Keratinocyte (primary cell): ENCODE measurements at regions not wholly inside any gene's neighbourhood (a gene's known extent, or its start where the extent isn't known, plus 50 kb on each side); places are given as distances from the start of the nearest gene placed in this dataset.
A peak's percentile ranks its signal among the peaks of the same experiment; 100 is the strongest.

Experiments
- DNase-seq: peaks from one replicate; pipeline ENCODE4 v3.0.0-alpha.2; 2011; ENCODE audit warnings: low read depth, missing footprints, low spot score
- FAIRE-seq: peaks from 2 replicates; lab custom pipeline; 2011; peaks lifted over from hg19 to GRCh38; lab: Jason Lieb, UNC
- H2AFZ ChIP-seq: 2 replicates; pipeline ENCODE4 v1.6.0; 2012; ENCODE audit warnings: low read length, control low read depth, inconsistent platforms; ENCODE audit not compliant: control insufficient read depth
- H3K27ac ChIP-seq: 2 replicates; pipeline ENCODE4 v1.5.1; 2011; ENCODE audit warnings: low read length; ENCODE audit not compliant: control insufficient read depth, insufficient read depth
- H3K27me3 ChIP-seq: 3 replicates; pipeline ENCODE4 v1.6.0; 2011; ENCODE audit warnings: low read length; ENCODE audit not compliant: control insufficient read depth, insufficient read depth; ENCODE audit errors: extremely low read depth
- H3K36me3 ChIP-seq, 2 experiments: 2 replicates in 1 of 2; 3 replicates in 1 of 2; pipeline ENCODE4 v1.5.1; 2011; ENCODE audit warnings: low read length in 2 of 2, mild to moderate bottlenecking in 1 of 2; ENCODE audit not compliant: control insufficient read depth in 2 of 2, insufficient read depth in 2 of 2; ENCODE audit errors: extremely low read depth in 1 of 2
- H3K4me1 ChIP-seq: 3 replicates; pipeline ENCODE4 v1.5.1; 2011; ENCODE audit warnings: low read length; ENCODE audit not compliant: control insufficient read depth, insufficient read depth; ENCODE audit errors: extremely low read depth
- H3K4me2 ChIP-seq: 3 replicates; pipeline ENCODE4 v1.6.0; 2011; ENCODE audit warnings: low read depth, low read length; ENCODE audit not compliant: control insufficient read depth, insufficient read depth; ENCODE audit errors: extremely low read depth
- H3K4me3 ChIP-seq, 3 experiments: fragments of 200-600 bp in 1 of 3; sonication (generic) in 1 of 3; 2 replicates in 2 of 3; 3 replicates in 1 of 3; pipeline ENCODE4 v1.5.1; 2011 to 2016; ENCODE audit warnings: low read length in 3 of 3, mild to moderate bottlenecking in 3 of 3, control low read depth in 2 of 3, inconsistent platforms in 1 of 3, low read depth in 1 of 3, mixed read lengths in 1 of 3, mixed run types in 1 of 3, moderate library complexity in 1 of 3; ENCODE audit not compliant: control insufficient read depth in 2 of 3, insufficient read depth in 2 of 3; ENCODE audit errors: extremely low read depth in 1 of 3
- H3K79me2 ChIP-seq: 2 replicates; pipeline ENCODE4 v1.6.0; 2012; ENCODE audit warnings: low read length; ENCODE audit not compliant: control insufficient read depth, insufficient read depth
- H3K9ac ChIP-seq: 3 replicates; pipeline ENCODE4 v1.6.0; 2011; ENCODE audit warnings: low read length; ENCODE audit not compliant: control insufficient read depth, insufficient read depth; ENCODE audit errors: extremely low read depth
- H3K9me1 ChIP-seq: 3 replicates; pipeline ENCODE4 v1.6.0; 2011; ENCODE audit warnings: low read length; ENCODE audit not compliant: control insufficient read depth, insufficient read depth; ENCODE audit errors: extremely low read depth
- H3K9me3 ChIP-seq: 2 replicates; pipeline ENCODE4 v1.5.1; 2012; ENCODE audit warnings: low read depth, low read length; ENCODE audit not compliant: control insufficient read depth
- H4K20me1 ChIP-seq: 3 replicates; pipeline ENCODE4 v1.6.0; 2011; ENCODE audit warnings: low read length; ENCODE audit not compliant: control insufficient read depth, insufficient read depth; ENCODE audit errors: extremely low read depth
- EZH2 ChIP-seq: IDR thresholded peaks from one replicate; pipeline ENCODE4 v1.6.1; 2012; ENCODE audit warnings: inconsistent platforms, mild to moderate bottlenecking, low read length, moderate library complexity
- dilution Hi-C: fragments of 300-500 bp; cut with MboI; formaldehyde crosslinking; loops from one replicate; pipeline ENCODE4 v1.7.0; 2020; ENCODE audit warnings: low sequenced_read_pairs; ENCODE audit not compliant: extremely low pct_ligation_motif_present
- TF ChIP-seq, protein P1 (sequence below), 3 experiments: IDR thresholded peaks in 1 of 3; conservative IDR thresholded peaks in 1 of 3; optimal IDR thresholded peaks in 1 of 3; 2 replicates in 2 of 3; 3 replicates in 1 of 3; pipeline versions ENCODE3 to v1.5.1; 2011; ENCODE audit warnings: low read length in 3 of 3, mild to moderate bottlenecking in 3 of 3, moderate library complexity in 2 of 3, control low read depth in 1 of 3, inconsistent platforms in 1 of 3; ENCODE audit not compliant: insufficient read depth in 2 of 3; ENCODE audit errors: extremely low read depth in 1 of 3

DNA sequence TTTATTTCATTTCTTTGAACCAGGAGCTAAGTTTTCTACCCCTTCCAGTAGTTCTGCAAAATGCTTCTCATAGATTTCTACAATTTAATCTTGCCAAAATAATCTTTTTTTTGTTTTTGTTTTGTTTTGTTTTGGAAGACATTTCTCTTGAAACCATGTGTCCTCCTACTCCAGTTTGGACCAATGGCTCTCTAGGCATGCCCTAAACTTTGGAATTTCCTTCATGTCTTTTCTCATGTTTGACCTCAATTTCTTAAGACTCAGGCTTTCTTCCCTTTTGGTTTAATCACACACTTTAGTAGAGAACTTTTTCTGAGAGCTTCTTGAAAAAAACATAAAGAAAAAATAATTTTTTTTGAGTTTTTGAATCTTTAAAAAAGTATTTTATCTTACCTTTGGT lies 173.8 kb downstream of the GJA1 start:
- TF ChIP-seq, protein P1, sequence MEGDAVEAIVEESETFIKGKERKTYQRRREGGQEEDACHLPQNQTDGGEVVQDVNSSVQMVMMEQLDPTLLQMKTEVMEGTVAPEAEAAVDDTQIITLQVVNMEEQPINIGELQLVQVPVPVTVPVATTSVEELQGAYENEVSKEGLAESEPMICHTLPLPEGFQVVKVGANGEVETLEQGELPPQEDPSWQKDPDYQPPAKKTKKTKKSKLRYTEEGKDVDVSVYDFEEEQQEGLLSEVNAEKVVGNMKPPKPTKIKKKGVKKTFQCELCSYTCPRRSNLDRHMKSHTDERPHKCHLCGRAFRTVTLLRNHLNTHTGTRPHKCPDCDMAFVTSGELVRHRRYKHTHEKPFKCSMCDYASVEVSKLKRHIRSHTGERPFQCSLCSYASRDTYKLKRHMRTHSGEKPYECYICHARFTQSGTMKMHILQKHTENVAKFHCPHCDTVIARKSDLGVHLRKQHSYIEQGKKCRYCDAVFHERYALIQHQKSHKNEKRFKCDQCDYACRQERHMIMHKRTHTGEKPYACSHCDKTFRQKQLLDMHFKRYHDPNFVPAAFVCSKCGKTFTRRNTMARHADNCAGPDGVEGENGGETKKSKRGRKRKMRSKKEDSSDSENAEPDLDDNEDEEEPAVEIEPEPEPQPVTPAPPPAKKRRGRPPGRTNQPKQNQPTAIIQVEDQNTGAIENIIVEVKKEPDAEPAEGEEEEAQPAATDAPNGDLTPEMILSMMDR (optimal IDR thresholded peaks at IDR 0.05 in 1 of 3, IDR thresholded peaks at IDR 0.05 in 1 of 3, conservative IDR thresholded peaks at IDR 0.05 in 1 of 3; ENCODE audit: extremely low read depth in 1 of 3, insufficient read depth in 2 of 3, low read length in 3 of 3), result no peak
- TF ChIP-seq EZH2, result no peak
- Histone ChIP-seq H3K36me3 (no peaks in the 10 kb centered on the region), H3K79me2 (no peaks in the 10 kb centered on the region), H3K9me3 (no peaks in the 10 kb centered on the region), H3K9ac (no peak overlapping the region), H3K9me1 (no peaks in the 10 kb centered on the region), H3K27ac (no peak overlapping the region), H2AFZ (no peak overlapping the region), H3K4me1 (peaks cover 6% of the 10 kb centered on the region), H3K4me3 (no peak overlapping the region), H3K4me2 (no peak overlapping the region), H4K20me1 (no peaks in the 10 kb centered on the region), H3K27me3 (no peaks in the 10 kb centered on the region)
- no peak for FAIRE-seq
- dilution Hi-C loops, result no loop called here
- DNase-seq, result no peak

DNA sequence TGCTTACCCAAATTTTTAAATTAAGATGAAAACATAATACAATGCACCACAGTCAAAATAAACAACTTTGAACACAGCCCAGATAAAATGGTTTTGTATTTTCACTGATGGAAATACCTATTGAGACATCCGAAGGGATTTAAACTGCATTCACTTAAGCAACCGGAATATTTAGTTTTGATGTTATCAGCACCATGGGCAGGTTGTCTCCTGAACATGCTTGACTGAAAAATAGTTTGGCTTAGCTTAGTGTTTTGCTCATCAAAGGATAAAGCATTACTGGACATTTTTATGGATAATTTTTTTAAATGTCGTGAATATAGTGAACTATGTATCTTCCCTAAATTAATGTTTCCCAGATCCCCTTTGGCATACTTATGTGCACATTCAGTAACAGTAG lies 177.5 kb downstream of the GJA1 start:
- no peaks in the 10 kb centered on the region for H3K27me3 ChIP-seq
- H3K9ac ChIP-seq, result no peak overlapping the region
- no peak for TF ChIP-seq EZH2
- TF ChIP-seq, protein P1 (optimal IDR thresholded peaks at IDR 0.05 in 1 of 3, IDR thresholded peaks at IDR 0.05 in 1 of 3, conservative IDR thresholded peaks at IDR 0.05 in 1 of 3; ENCODE audit: extremely low read depth in 1 of 3, insufficient read depth in 2 of 3, low read length in 3 of 3), result no peak
- peak overlapping the region; percentile 51 for H3K4me2 ChIP-seq
- H3K36me3 ChIP-seq, result no peaks in the 10 kb centered on the region
- H3K9me1 ChIP-seq, result no peaks in the 10 kb centered on the region
- no peaks in the 10 kb centered on the region for H4K20me1 ChIP-seq
- H3K4me1 ChIP-seq, result peaks cover 6% of the 10 kb centered on the region
- H3K79me2 ChIP-seq, result no peaks in the 10 kb centered on the region
- FAIRE-seq (peak; percentile 32), DNase-seq (no peak)
- dilution Hi-C loops, result no loop called here
- H3K9me3 ChIP-seq, result no peaks in the 10 kb centered on the region
- no peak overlapping the region for H2AFZ ChIP-seq
- peak overlapping the region in 2 of 3 experiments; percentile 17 to 19 for H3K4me3 ChIP-seq
- no peak overlapping the region for H3K27ac ChIP-seq
